Esophagus squamous epithelium (tissue), 4 donors: ENCODE measurements at regions not wholly inside any gene's neighbourhood (a gene's known extent, or its start where the extent isn't known, plus 50 kb on each side); places are given as distances from the start of the nearest gene placed in this dataset.

ENCODE experiments used
- POLR2A ChIP-seq, 4 donors: fragments of 450-650 bp; IDR thresholded peaks; one replicate each; pipeline ENCODE4 v1.6.1; 2017; ENCODE audit warnings: antibody characterized with exemption in 4 of 4, mild to moderate bottlenecking in 4 of 4, moderate library complexity in 3 of 4
- TF ChIP-seq, protein P1 (sequence below), 6 experiments: fragments of 450-650 bp in 4 of 6; fragments of 200-600 bp in 2 of 6; sonication (generic) in 2 of 6; IDR thresholded peaks; one replicate each; pipeline ENCODE4 v1.5.1; 2016 to 2019; ENCODE audit warnings: antibody characterized with exemption in 6 of 6, mild to moderate bottlenecking in 4 of 6, moderate library complexity in 4 of 6

DNA sequence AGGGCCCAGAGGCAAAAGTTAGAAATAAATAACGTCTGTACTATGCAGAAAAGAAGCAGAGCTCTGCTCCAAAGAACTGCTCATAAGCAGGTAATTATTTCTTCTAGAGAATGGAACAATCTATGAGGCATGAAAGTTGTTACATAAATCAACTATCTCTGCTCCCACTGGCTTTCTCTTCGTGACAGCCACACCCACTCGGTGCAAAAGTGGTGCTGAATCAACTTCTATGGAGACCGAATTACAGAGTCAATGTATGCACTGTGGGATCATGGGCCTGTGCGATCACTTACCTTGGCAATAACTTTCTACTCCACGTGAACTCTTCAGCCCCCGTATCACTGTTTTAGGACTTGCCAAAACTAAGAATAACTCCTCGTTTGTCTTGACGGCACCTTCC lies 99.4 kb upstream of the ATXN3L start:
- TF ChIP-seq, protein P1, sequence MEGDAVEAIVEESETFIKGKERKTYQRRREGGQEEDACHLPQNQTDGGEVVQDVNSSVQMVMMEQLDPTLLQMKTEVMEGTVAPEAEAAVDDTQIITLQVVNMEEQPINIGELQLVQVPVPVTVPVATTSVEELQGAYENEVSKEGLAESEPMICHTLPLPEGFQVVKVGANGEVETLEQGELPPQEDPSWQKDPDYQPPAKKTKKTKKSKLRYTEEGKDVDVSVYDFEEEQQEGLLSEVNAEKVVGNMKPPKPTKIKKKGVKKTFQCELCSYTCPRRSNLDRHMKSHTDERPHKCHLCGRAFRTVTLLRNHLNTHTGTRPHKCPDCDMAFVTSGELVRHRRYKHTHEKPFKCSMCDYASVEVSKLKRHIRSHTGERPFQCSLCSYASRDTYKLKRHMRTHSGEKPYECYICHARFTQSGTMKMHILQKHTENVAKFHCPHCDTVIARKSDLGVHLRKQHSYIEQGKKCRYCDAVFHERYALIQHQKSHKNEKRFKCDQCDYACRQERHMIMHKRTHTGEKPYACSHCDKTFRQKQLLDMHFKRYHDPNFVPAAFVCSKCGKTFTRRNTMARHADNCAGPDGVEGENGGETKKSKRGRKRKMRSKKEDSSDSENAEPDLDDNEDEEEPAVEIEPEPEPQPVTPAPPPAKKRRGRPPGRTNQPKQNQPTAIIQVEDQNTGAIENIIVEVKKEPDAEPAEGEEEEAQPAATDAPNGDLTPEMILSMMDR (IDR thresholded peaks at IDR 0.05), result no peak
- no peak for TF ChIP-seq POLR2A (IDR thresholded peaks at IDR 0.05)
